HEK293 (cell line): ENCODE measurements at regions not wholly inside any gene's neighbourhood (a gene's known extent, or its start where the extent isn't known, plus 50 kb on each side); places are given as distances from the start of the nearest gene placed in this dataset.

Source experiments
- CTCF ChIA-PET: fragments of 350-600 bp; formaldehyde crosslinking; extraction: SDS; loops from one replicate; lab custom pipeline; 2021; ENCODE audit warnings: antibody characterized with exemption; lab: Yijun Ruan, JAX
- POLR2A ChIA-PET: fragments of 300-600 bp; formaldehyde crosslinking; extraction: SDS; loops from one replicate; lab custom pipeline; 2020; ENCODE audit warnings: antibody characterized with exemption, inconsistent platforms; lab: Yijun Ruan, JAX
- H3K27ac ChIP-seq: fragments of 200-500 bp; sonication (Bioruptor generic); 2 replicates; pipeline ENCODE4 v1.5.1; 2014; ENCODE audit warnings: low read depth, low read length, control low read depth, inconsistent platforms; ENCODE audit errors: extremely low read depth
- H3K36me3 ChIP-seq, 2 experiments: fragments of 200-500 bp in 1 of 2; sonication (Bioruptor generic) in 1 of 2; 1 replicate in 1 of 2; 2 replicates in 1 of 2; pipeline ENCODE4 v1.5.1; 2014 to 2017; ENCODE audit warnings: inconsistent platforms in 2 of 2, low read length in 2 of 2; ENCODE audit not compliant: control insufficient read depth in 2 of 2, insufficient read depth in 1 of 2
- H3K4me1 ChIP-seq: fragments of 200-500 bp; sonication (Bioruptor generic); 2 replicates; pipeline ENCODE4 v1.5.1; 2014; ENCODE audit warnings: mild to moderate bottlenecking, low read length, inconsistent platforms; ENCODE audit not compliant: control insufficient read depth, insufficient read depth
- H3K4me3 ChIP-seq: 2 replicates; pipeline ENCODE4 v1.5.1; 2011; ENCODE audit warnings: low read depth, mild to moderate bottlenecking, control low read depth, low read length, moderate library complexity
- H3K9me3 ChIP-seq: fragments of 200-500 bp; sonication (Bioruptor generic); 2 replicates; pipeline ENCODE4 v1.5.1; 2014; ENCODE audit warnings: low read depth, low read length, inconsistent platforms; ENCODE audit not compliant: control insufficient read depth, insufficient read depth
- BCL11B ChIP-seq: fragments of 450-650 bp; formaldehyde crosslinking; IDR thresholded peaks from 2 replicates; pipeline ENCODE4 v1.5.1; 2016; ENCODE audit warnings: low read depth, missing biosample characterization, missing genetic modification characterization
- FEZF1 ChIP-seq: fragments of 450-650 bp; formaldehyde crosslinking; IDR thresholded peaks from 2 replicates; pipeline ENCODE4 v1.5.1; 2016; ENCODE audit warnings: missing biosample characterization, missing genetic modification characterization
- GLIS1 ChIP-seq: fragments of 450-650 bp; formaldehyde crosslinking; IDR thresholded peaks from 2 replicates; pipeline ENCODE4 v1.5.1; 2016; ENCODE audit warnings: missing biosample characterization, missing genetic modification characterization
- KLF9 ChIP-seq: fragments of 450-650 bp; formaldehyde crosslinking; IDR thresholded peaks from 2 replicates; pipeline ENCODE4 v1.5.1; 2016; ENCODE audit warnings: missing biosample characterization, missing genetic modification characterization, low read depth
- OSR2 ChIP-seq: fragments of 450-650 bp; formaldehyde crosslinking; IDR thresholded peaks from 2 replicates; pipeline ENCODE4 v1.5.1; 2016; ENCODE audit warnings: missing biosample characterization, missing genetic modification characterization
- PRDM2 ChIP-seq: fragments of 450-650 bp; formaldehyde crosslinking; IDR thresholded peaks from 2 replicates; pipeline ENCODE4 v1.5.1; 2016; ENCODE audit warnings: missing biosample characterization, missing genetic modification characterization, borderline replicate concordance
- SCRT2 ChIP-seq: fragments of 450-650 bp; formaldehyde crosslinking; IDR thresholded peaks from 2 replicates; pipeline ENCODE4 v1.5.1; 2016; ENCODE audit warnings: missing biosample characterization, missing genetic modification characterization
- ZIC2 ChIP-seq: fragments of 450-650 bp; formaldehyde crosslinking; IDR thresholded peaks from 2 replicates; pipeline ENCODE4 v1.5.1; 2016; ENCODE audit warnings: missing biosample characterization, missing genetic modification characterization
- ZNF2 ChIP-seq: fragments of 450-650 bp; formaldehyde crosslinking; IDR thresholded peaks from 2 replicates; pipeline ENCODE4 v1.5.1; 2016; ENCODE audit warnings: missing biosample characterization, missing genetic modification characterization
- ZNF248 ChIP-seq: fragments of 450-650 bp; formaldehyde crosslinking; IDR thresholded peaks from 2 replicates; pipeline ENCODE4 v1.5.1; 2017; ENCODE audit warnings: missing biosample characterization, missing genetic modification characterization
- ZNF26 ChIP-seq: fragments of 450-650 bp; formaldehyde crosslinking; IDR thresholded peaks from 2 replicates; pipeline ENCODE4 v1.5.1; 2016; ENCODE audit warnings: missing biosample characterization, missing genetic modification characterization
- ZNF354C ChIP-seq: fragments of 450-650 bp; formaldehyde crosslinking; IDR thresholded peaks from 2 replicates; pipeline ENCODE4 v1.5.1; 2016; ENCODE audit warnings: missing biosample characterization, missing genetic modification characterization, low read depth, borderline replicate concordance
- ZNF362 ChIP-seq: fragments of 450-650 bp; formaldehyde crosslinking; IDR thresholded peaks from 2 replicates; pipeline ENCODE4 v1.5.1; 2016; ENCODE audit warnings: missing biosample characterization, missing genetic modification characterization
- ZNF37A ChIP-seq: fragments of 450-650 bp; IDR thresholded peaks from 2 replicates; pipeline ENCODE4 v1.5.1; 2018; ENCODE audit warnings: missing biosample characterization, missing genetic modification characterization
- ZNF391 ChIP-seq: fragments of 450-650 bp; formaldehyde crosslinking; IDR thresholded peaks from 2 replicates; pipeline ENCODE4 v1.5.1; 2016; ENCODE audit warnings: low read depth, missing biosample characterization, missing genetic modification characterization, borderline replicate concordance
- ZNF398 ChIP-seq: fragments of 450-650 bp; formaldehyde crosslinking; IDR thresholded peaks from 2 replicates; pipeline ENCODE4 v1.5.1; 2017; ENCODE audit warnings: missing biosample characterization, missing genetic modification characterization
- ZNF529 ChIP-seq: fragments of 450-650 bp; formaldehyde crosslinking; IDR thresholded peaks from 2 replicates; pipeline ENCODE4 v1.5.1; 2017; ENCODE audit warnings: missing genetic modification characterization, missing biosample characterization; ENCODE audit not compliant: insufficient replicate concordance
- ZNF530 ChIP-seq: fragments of 450-650 bp; formaldehyde crosslinking; IDR thresholded peaks from 2 replicates; pipeline ENCODE4 v1.5.1; 2016; ENCODE audit warnings: low read depth, missing biosample characterization, missing genetic modification characterization
- ZNF558 ChIP-seq: fragments of 450-650 bp; formaldehyde crosslinking; IDR thresholded peaks from 2 replicates; pipeline ENCODE4 v1.5.1; 2016; ENCODE audit warnings: missing biosample characterization, missing genetic modification characterization
- ZNF654 ChIP-seq: fragments of 450-650 bp; formaldehyde crosslinking; IDR thresholded peaks from 2 replicates; pipeline ENCODE4 v1.5.1; 2016; ENCODE audit warnings: low read depth, missing biosample characterization, missing genetic modification characterization
- ZXDB ChIP-seq: fragments of 450-650 bp; formaldehyde crosslinking; IDR thresholded peaks from 2 replicates; pipeline ENCODE4 v1.5.1; 2016; ENCODE audit warnings: missing biosample characterization, missing genetic modification characterization

- TF ChIP-seq PRDM2 (tag by site-specific recombination): no peak
These were observed 260.9 kb downstream of the TFAP2C start (continued) for GRCh38 chr20:56890011-56890410.

- Histone ChIP-seq H3K27ac (no peak overlapping the region), H3K36me3 (no peaks in the 10 kb centered on the region), H3K4me3 (no peak overlapping the region), H3K9me3 (no peaks in the 10 kb centered on the region), H3K4me1 (no peaks in the 10 kb centered on the region)
- CTCF ChIA-PET: no interaction called here
- POLR2A ChIA-PET: no interaction called here
- TF ChIP-seq GLIS1 (tag by site-specific recombination): no peak
- no peak for TF ChIP-seq ZNF529 (tag by site-specific recombination)
- TF ChIP-seq ZNF558: no peak
- no peak for TF ChIP-seq SCRT2 (tag by site-specific recombination)
- no peak for TF ChIP-seq ZNF530 (tag by site-specific recombination)
- no peak for TF ChIP-seq ZNF26 (tag by site-specific recombination)
- TF ChIP-seq ZNF354C: no peak
- TF ChIP-seq ZNF248: no peak
- no peak for TF ChIP-seq FEZF1 (tag by site-specific recombination)
- no peak for TF ChIP-seq KLF9
- TF ChIP-seq ZNF654 (tag by site-specific recombination): no peak
- no peak for TF ChIP-seq ZIC2 (tag by site-specific recombination)
- TF ChIP-seq ZNF391: no peak
- TF ChIP-seq BCL11B (tag by site-specific recombination): no peak
- TF ChIP-seq ZXDB (tag by site-specific recombination): no peak
- TF ChIP-seq ZNF37A (tag by site-specific recombination): no peak
- TF ChIP-seq ZNF398 (tag by site-specific recombination): no peak
- no peak for TF ChIP-seq OSR2 (tag by site-specific recombination)
- TF ChIP-seq ZNF2 (tag by site-specific recombination): no peak
- no peak for TF ChIP-seq ZNF362 (tag by site-specific recombination)
These were observed 264.3 kb downstream of the TFAP2C start for GRCh38 chr20:56893226-56893917.
